Sigmoid colon (tissue), 6 donors: ENCODE measurements at regions not wholly inside any gene's neighbourhood (a gene's known extent, or its start where the extent isn't known, plus 50 kb on each side); places are given as distances from the start of the nearest gene placed in this dataset.

Source experiments
- DNase-seq: peaks from one replicate; pipeline ENCODE4 v3.0.0-alpha.2; 2019
- H3K27ac ChIP-seq, 4 donors: fragments of 200-600 bp; sonication (generic); one replicate each; pipeline ENCODE4 v1.5.1; 2016 to 2019; ENCODE audit warnings: mild to moderate bottlenecking in 1 of 4
- H3K27me3 ChIP-seq, 3 donors: fragments of 200-600 bp; sonication (generic); one replicate each; pipeline ENCODE4 v1.5.1; 2019; ENCODE audit warnings: mild to moderate bottlenecking in 1 of 3
- H3K36me3 ChIP-seq, 4 donors: fragments of 200-600 bp; sonication (generic); one replicate each; pipeline ENCODE4 v1.5.1; 2016 to 2019
- H3K4me1 ChIP-seq, 4 donors: fragments of 200-600 bp; sonication (generic); one replicate each; pipeline ENCODE4 v1.5.1; 2017 to 2019
- H3K4me3 ChIP-seq, 4 donors: fragments of 200-600 bp; sonication (generic); one replicate each; pipeline ENCODE4 v1.5.1; 2017 to 2019; ENCODE audit warnings: mild to moderate bottlenecking in 2 of 4, moderate library complexity in 1 of 4
- H3K9me3 ChIP-seq, 4 donors: fragments of 200-600 bp in 3 of 4; sonication (generic) in 3 of 4; one replicate each; pipeline versions ENCODE4 v1.5.1 to v1.6.1; 2013 to 2019
- EP300 ChIP-seq, 4 donors: sonication (generic); formaldehyde crosslinking; IDR thresholded peaks; one replicate each; pipeline ENCODE4 v1.6.1; 2017; ENCODE audit warnings: antibody characterized with exemption in 4 of 4
- POLR2A ChIP-seq, 2 donors: fragments of 450-650 bp; IDR thresholded peaks; one replicate each; pipeline ENCODE4 v1.6.1; 2016; ENCODE audit warnings: antibody characterized with exemption in 2 of 2, mild to moderate bottlenecking in 2 of 2, moderate library complexity in 2 of 2
- POLR2AphosphoS5 ChIP-seq, 4 donors: sonication (generic); formaldehyde crosslinking; IDR thresholded peaks; one replicate each; pipeline ENCODE4 v1.6.1; 2017; ENCODE audit warnings: antibody characterized with exemption in 4 of 4
- WGBS, 2 donors: extraction: QIAGEN DNeasy Blood & Tissue Kit; methylation state at CpG; one replicate each; pipeline ENCODE4 v1.1.7; 2013; 5-methylcytosine and 5-hydroxymethylcytosine counted together
- intact Hi-C: fragments of 100-400 bp; cut with DNase I; formaldehyde crosslinking; loops from one replicate; pipeline ENCODE4 v1.15.1; 2023
- TF ChIP-seq, protein P1 (sequence below), 4 experiments: fragments of 450-650 bp in 3 of 4; fragments of 200-600 bp in 1 of 4; IDR thresholded peaks; one replicate each; pipeline ENCODE4 v1.5.1; 2016 to 2019; ENCODE audit warnings: antibody characterized with exemption in 4 of 4, mild to moderate bottlenecking in 3 of 4, moderate library complexity in 2 of 4
- donor health status: healthy with polysubstance abuse.
- donor health status: healthy.

DNA sequence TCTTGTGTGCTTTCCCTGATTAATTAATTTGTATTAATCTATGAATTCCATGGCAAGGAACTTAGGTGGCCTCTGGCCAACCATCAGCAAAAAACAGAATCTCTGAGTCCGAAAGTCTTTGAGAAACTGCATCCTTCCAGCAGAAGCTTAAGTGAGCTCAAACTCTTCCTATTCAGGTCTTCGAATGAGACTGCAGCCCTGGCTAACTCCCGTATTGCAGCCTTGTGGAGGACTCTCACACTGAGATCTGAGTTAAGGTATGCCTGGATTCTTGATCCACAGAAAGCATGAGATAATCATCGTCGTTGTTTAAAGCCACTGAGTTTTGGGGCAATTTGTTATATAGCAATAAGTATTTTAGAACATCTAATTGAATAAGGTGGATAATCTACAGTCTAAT lies 1143.9 kb upstream of the NXPH2 start:
- 79 to 84% methylated on average over 5 of the region's 5 CpGs for WGBS, 2 donors
- Histone ChIP-seq H3K36me3 (no peaks in the 10 kb centered on the region), H3K27me3 (no peaks in the 10 kb centered on the region), H3K27ac (no peak overlapping the region), H3K9me3 (no peaks in the 10 kb centered on the region), H3K4me3 (no peak overlapping the region), H3K4me1 (no peaks in the 10 kb centered on the region)
- intact Hi-C loops, result no loop called here
- no peak for DNase-seq
- TF ChIP-seq POLR2A (IDR thresholded peaks at IDR 0.05) (no peak), EP300 (IDR thresholded peaks at IDR 0.05) (no peak), POLR2AphosphoS5 (IDR thresholded peaks at IDR 0.05) (no peak)
- TF ChIP-seq, protein P1, sequence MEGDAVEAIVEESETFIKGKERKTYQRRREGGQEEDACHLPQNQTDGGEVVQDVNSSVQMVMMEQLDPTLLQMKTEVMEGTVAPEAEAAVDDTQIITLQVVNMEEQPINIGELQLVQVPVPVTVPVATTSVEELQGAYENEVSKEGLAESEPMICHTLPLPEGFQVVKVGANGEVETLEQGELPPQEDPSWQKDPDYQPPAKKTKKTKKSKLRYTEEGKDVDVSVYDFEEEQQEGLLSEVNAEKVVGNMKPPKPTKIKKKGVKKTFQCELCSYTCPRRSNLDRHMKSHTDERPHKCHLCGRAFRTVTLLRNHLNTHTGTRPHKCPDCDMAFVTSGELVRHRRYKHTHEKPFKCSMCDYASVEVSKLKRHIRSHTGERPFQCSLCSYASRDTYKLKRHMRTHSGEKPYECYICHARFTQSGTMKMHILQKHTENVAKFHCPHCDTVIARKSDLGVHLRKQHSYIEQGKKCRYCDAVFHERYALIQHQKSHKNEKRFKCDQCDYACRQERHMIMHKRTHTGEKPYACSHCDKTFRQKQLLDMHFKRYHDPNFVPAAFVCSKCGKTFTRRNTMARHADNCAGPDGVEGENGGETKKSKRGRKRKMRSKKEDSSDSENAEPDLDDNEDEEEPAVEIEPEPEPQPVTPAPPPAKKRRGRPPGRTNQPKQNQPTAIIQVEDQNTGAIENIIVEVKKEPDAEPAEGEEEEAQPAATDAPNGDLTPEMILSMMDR (IDR thresholded peaks at IDR 0.05), result no peak

DNA sequence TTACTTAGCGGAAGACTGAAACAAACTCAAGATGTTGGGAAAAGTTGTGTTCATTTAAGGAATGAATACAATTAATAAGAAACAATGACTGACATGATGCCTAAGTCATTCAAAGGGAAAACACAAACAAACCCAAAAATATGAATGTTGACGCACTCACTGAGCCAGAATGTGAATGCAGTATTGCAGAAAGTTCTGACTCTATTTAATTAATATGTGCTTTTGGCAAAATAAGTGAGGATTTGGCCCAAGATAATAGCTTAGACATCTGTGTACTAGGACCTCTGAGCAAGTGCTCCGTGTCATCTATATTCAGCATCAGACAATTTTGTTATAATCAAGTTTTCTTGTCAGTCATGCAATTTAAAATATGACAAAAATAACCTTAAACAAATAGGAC lies 1138.8 kb upstream of the NXPH2 start:
- no peaks in the 10 kb centered on the region for H3K4me1 ChIP-seq
- no peak overlapping the region for H3K4me3 ChIP-seq
- no peaks in the 10 kb centered on the region for H3K36me3 ChIP-seq
- 90 to 92% methylated on average over 3 of the region's 3 CpGs for whole genome bisulfite sequencing, 2 donors
- DNase-seq, result no peak
- H3K9me3 ChIP-seq, result no peaks in the 10 kb centered on the region
- intact Hi-C loops, result no loop called here
- H3K27ac ChIP-seq, result no peak overlapping the region
- no peak for TF ChIP-seq EP300 (IDR thresholded peaks at IDR 0.05)
- TF ChIP-seq POLR2A (IDR thresholded peaks at IDR 0.05), result no peak
- no peak for TF ChIP-seq POLR2AphosphoS5 (IDR thresholded peaks at IDR 0.05)
- TF ChIP-seq, protein P1 (IDR thresholded peaks at IDR 0.05), result no peak
- H3K27me3 ChIP-seq, result no peaks in the 10 kb centered on the region

GRCh38 chr2:139917690-139918384 lies 1137.6 kb upstream of the NXPH2 start:
- intact Hi-C loops, result no loop called here

GRCh38 chr2:139916822-139917221 lies 1136.6 kb upstream of the NXPH2 start:
- Histone ChIP-seq H3K36me3 (no peaks in the 10 kb centered on the region), H3K27me3 (no peaks in the 10 kb centered on the region), H3K27ac (no peak overlapping the region), H3K4me3 (no peak overlapping the region), H3K9me3 (peaks cover 0 to 3% (median 0%) of the 10 kb centered on the region in 4 donors), H3K4me1 (no peaks in the 10 kb centered on the region)
- no peak for DNase-seq
- intact Hi-C loops, result no loop called here
- TF ChIP-seq POLR2A (IDR thresholded peaks at IDR 0.05) (no peak), POLR2AphosphoS5 (IDR thresholded peaks at IDR 0.05) (no peak), EP300 (IDR thresholded peaks at IDR 0.05) (no peak)
- TF ChIP-seq, protein P1 (IDR thresholded peaks at IDR 0.05), result no peak
- 81 to 88% methylated on average over 7 of the region's 7 CpGs for WGBS, 2 donors

More at GRCh38 chr2:139917690-139918384, 1137.6 kb upstream of the NXPH2 start:
- TF ChIP-seq, protein P1 (IDR thresholded peaks at IDR 0.05), result no peak
- H3K27ac ChIP-seq, result no peak overlapping the region
- no peaks in the 10 kb centered on the region for H3K36me3 ChIP-seq
- no peak for DNase-seq
- no peak overlapping the region for H3K4me3 ChIP-seq
- peaks cover 0 to 3% (median 0%) of the 10 kb centered on the region in 4 donors for H3K9me3 ChIP-seq
- no peaks in the 10 kb centered on the region for H3K27me3 ChIP-seq
- no peaks in the 10 kb centered on the region for H3K4me1 ChIP-seq
- 69 to 81% methylated on average over 3 of the region's 3 CpGs for WGBS, 2 donors

DNA sequence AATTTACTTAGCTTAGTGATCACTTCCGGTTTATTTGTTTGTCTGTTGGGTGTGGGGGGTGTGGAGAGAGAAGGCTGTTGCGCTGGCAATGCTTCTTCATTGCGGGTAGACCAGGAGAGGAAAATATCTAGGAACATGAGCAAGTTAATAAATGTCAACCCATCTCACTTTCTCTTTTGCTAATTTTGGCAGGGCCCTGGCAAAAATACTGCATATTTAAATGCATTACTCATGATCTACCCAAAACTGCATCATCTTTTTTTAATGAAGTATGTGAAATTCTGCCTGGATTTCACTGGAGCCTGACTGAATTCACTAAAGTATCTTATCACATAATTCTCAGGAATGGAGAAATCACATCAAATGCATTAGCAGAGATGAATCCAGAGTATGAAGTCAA lies 1131.0 kb upstream of the NXPH2 start:
- H3K4me3 ChIP-seq, result no peak overlapping the region
- H3K27ac ChIP-seq, result no peak overlapping the region
- peaks cover 0 to 3% (median 0%) of the 10 kb centered on the region in 4 donors for H3K9me3 ChIP-seq
- intact Hi-C loops, result no loop called here
- TF ChIP-seq, protein P1 (IDR thresholded peaks at IDR 0.05), result no peak
- TF ChIP-seq POLR2A (IDR thresholded peaks at IDR 0.05) (no peak), EP300 (IDR thresholded peaks at IDR 0.05) (no peak), POLR2AphosphoS5 (IDR thresholded peaks at IDR 0.05) (no peak)
- DNase-seq, result no peak
- H3K36me3 ChIP-seq, result no peaks in the 10 kb centered on the region
- 76 to 90% methylated on average over 3 of the region's 3 CpGs for WGBS, 2 donors
- H3K4me1 ChIP-seq, result no peaks in the 10 kb centered on the region
- no peaks in the 10 kb centered on the region for H3K27me3 ChIP-seq
